ENCODE measurements at regions not wholly inside any gene's neighbourhood (a gene's known extent, or its start where the extent isn't known, plus 50 kb on each side); places are given as distances from the start of the nearest gene placed in this dataset.

- FAIRE-seq = no peak
- Histone ChIP-seq H3K9me3 (ENCODE audit: control insufficient read depth, low read depth, low read length) (no peaks in the 10 kb centered on the region), H3K36me3 (ENCODE audit: control insufficient read depth in 2 of 2, extremely low read depth in 1 of 2, insufficient read depth in 2 of 2, low read length in 2 of 2) (no peaks in the 10 kb centered on the region), H2AFZ (ENCODE audit: control insufficient read depth, low read length) (no peak overlapping the region), H3K27me3 (ENCODE audit: control insufficient read depth, extremely low read depth, insufficient read depth, low read length) (no peaks in the 10 kb centered on the region), H3K4me3 (ENCODE audit: control insufficient read depth in 2 of 3, extremely low read depth in 1 of 3, insufficient read depth in 2 of 3, low read depth in 1 of 3, low read length in 3 of 3) (no peak overlapping the region), H4K20me1 (ENCODE audit: control insufficient read depth, extremely low read depth, insufficient read depth, low read length) (no peaks in the 10 kb centered on the region), H3K4me1 (ENCODE audit: control insufficient read depth, extremely low read depth, insufficient read depth, low read length) (no peaks in the 10 kb centered on the region), H3K9me1 (ENCODE audit: control insufficient read depth, extremely low read depth, insufficient read depth, low read length) (no peaks in the 10 kb centered on the region), H3K27ac (ENCODE audit: control insufficient read depth, insufficient read depth, low read length) (no peak overlapping the region), H3K9ac (ENCODE audit: control insufficient read depth, extremely low read depth, insufficient read depth, low read length) (no peak overlapping the region), H3K4me2 (ENCODE audit: control insufficient read depth, extremely low read depth, insufficient read depth, low read depth, low read length) (no peak overlapping the region), H3K79me2 (ENCODE audit: control insufficient read depth, insufficient read depth, low read length) (no peaks in the 10 kb centered on the region)
- TF ChIP-seq EZH2 (IDR thresholded peaks at IDR 0.05; ENCODE audit: low read length) = no peak
- TF ChIP-seq CTCF (optimal IDR thresholded peaks at IDR 0.05 in 1 of 3, IDR thresholded peaks at IDR 0.05 in 1 of 3, conservative IDR thresholded peaks at IDR 0.05 in 1 of 3; ENCODE audit: extremely low read depth in 1 of 3, insufficient read depth in 2 of 3, low read length in 3 of 3) = no peak
- DNase-seq (ENCODE audit: low read depth, low spot score) = no peak
- dilution Hi-C loops (cut with MboI; ENCODE audit: extremely low pct_ligation_motif_present, low sequenced_read_pairs) = no loop called here
Observed at GRCh38 chr5:18900644-18901043, 1087.4 kb downstream of the CDH18 start.

- Histone ChIP-seq H3K27ac (ENCODE audit: control insufficient read depth, insufficient read depth, low read length) (no peak overlapping the region), H3K27me3 (ENCODE audit: control insufficient read depth, extremely low read depth, insufficient read depth, low read length) (no peaks in the 10 kb centered on the region), H3K9me3 (ENCODE audit: control insufficient read depth, low read depth, low read length) (no peaks in the 10 kb centered on the region), H3K4me3 (ENCODE audit: control insufficient read depth in 2 of 3, extremely low read depth in 1 of 3, insufficient read depth in 2 of 3, low read depth in 1 of 3, low read length in 3 of 3) (no peak overlapping the region), H3K36me3 (ENCODE audit: control insufficient read depth in 2 of 2, extremely low read depth in 1 of 2, insufficient read depth in 2 of 2, low read length in 2 of 2) (no peaks in the 10 kb centered on the region), H3K4me2 (ENCODE audit: control insufficient read depth, extremely low read depth, insufficient read depth, low read depth, low read length) (no peak overlapping the region), H3K9ac (ENCODE audit: control insufficient read depth, extremely low read depth, insufficient read depth, low read length) (no peak overlapping the region), H4K20me1 (ENCODE audit: control insufficient read depth, extremely low read depth, insufficient read depth, low read length) (no peaks in the 10 kb centered on the region), H3K9me1 (ENCODE audit: control insufficient read depth, extremely low read depth, insufficient read depth, low read length) (no peaks in the 10 kb centered on the region), H2AFZ (ENCODE audit: control insufficient read depth, low read length) (no peak overlapping the region), H3K4me1 (ENCODE audit: control insufficient read depth, extremely low read depth, insufficient read depth, low read length) (no peaks in the 10 kb centered on the region), H3K79me2 (ENCODE audit: control insufficient read depth, insufficient read depth, low read length) (no peaks in the 10 kb centered on the region)
- FAIRE-seq = no peak
- TF ChIP-seq EZH2 (IDR thresholded peaks at IDR 0.05; ENCODE audit: low read length) = no peak
- TF ChIP-seq CTCF (optimal IDR thresholded peaks at IDR 0.05 in 1 of 3, IDR thresholded peaks at IDR 0.05 in 1 of 3, conservative IDR thresholded peaks at IDR 0.05 in 1 of 3; ENCODE audit: extremely low read depth in 1 of 3, insufficient read depth in 2 of 3, low read length in 3 of 3) = no peak
- no peak for DNase-seq (ENCODE audit: low read depth, low spot score)
- dilution Hi-C loops (cut with MboI; ENCODE audit: extremely low pct_ligation_motif_present, low sequenced_read_pairs) = no loop called here
Observed at GRCh38 chr5:18920966-18921365, 1067.0 kb downstream of the CDH18 start.
